Left lobe of liver (tissue), 2 donors: ENCODE measurements at regions not wholly inside any gene's neighbourhood (a gene's known extent, or its start where the extent isn't known, plus 50 kb on each side); places are given as distances from the start of the nearest gene placed in this dataset.
"Not testable (repeated sequence)": the region's sequence is repeated elsewhere in the genome, so short reads cannot be mapped to it uniquely, and the experiment has no call there.

Experiments
- ATAC-seq: fragments of 200-7000 bp; cut with Tn5 transposase; one replicate; pipeline ENCODE4 v1.9.1; 2020; ENCODE audit warnings: mild to moderate bottlenecking, moderate library complexity
- DNase-seq: peaks from one replicate; pipeline ENCODE4 v3.0.0-alpha.2; 2020; ENCODE audit warnings: low spot score
- donor health status: DM: no; HTN: no; CAD: no; lungs with moderate emphysema.
- donor health status: DM: no; HTN: yes; CAD: no.

DNA sequence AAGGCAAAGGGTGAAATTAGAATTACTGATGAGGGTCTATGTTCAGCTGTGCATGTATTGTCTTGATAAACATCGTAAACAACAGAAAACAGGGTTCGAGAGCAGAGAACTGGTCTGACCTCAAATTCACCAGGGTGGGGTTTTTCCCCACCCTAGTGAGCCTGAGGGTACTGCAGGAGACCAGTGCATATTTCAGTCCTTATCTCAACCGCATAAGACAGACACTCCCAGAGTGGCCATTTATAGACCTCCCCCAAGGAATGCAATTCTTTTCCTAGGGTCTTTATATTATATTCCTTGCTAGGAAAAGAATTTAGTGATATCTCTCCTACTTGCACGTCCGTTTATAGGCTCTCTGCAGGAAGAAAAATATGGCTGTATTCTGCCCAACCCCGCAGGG lies 257.0 kb upstream of the OSR1 start:
- ATAC-seq, DNase-seq: not testable (repeated sequence)

DNA sequence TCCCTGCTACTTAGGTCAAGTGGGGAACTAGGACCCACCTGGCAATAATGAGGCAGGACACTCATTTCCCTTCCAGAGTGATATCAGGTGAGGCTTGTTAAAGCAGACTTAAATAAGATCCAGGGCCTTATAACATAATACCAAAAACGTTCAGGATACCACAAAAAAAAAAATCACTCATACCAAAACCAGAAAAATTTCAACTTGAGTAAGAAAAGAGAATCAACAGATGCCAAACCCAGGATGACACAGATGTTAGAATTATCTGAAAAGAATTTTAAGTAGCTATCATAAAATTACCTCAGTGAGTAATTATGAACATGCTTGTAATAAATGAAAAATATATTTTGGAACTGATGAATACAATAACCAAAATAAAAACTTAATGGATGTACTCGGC lies 255.6 kb upstream of the OSR1 start:
- ATAC-seq = no peak

DNA sequence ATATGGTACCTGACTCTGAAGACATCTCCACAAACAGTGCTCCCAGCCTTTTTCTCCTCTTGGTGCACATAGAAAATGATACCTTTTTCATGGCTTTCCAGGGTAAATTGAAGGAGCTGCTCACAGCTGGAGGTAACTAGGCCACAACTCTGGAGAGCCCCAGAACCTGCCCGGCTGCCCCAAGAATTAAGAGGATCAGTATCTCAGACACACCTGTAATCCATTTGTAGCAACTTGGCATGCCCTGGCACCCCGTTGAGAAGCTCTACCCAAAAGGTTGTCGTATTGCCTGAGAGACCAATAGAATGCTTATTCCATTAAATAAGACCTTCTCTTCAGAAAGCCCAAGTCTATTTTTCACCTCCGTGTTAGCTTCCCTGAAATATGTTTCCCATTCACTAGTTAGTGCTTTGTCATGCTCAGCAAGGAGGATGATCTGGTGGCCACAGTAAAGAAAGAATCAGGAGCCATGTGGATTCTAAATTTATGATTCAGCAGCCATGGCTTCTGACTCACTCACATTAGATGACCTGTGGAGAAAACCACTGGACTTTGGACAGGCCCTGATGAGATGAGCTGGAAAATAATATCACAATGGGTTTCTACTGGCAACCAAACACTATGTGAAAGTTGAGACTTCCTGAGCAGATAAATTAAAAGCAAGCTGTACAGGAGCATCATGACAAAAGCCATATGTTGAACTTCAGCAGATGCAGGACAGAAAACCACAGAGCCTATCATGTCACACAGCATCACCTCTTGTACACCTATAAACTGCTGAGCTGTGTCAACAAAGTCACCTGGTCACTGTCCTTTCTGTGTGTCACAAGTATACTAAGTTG lies 253.3 kb upstream of the OSR1 start:
- peak; percentile 55 for ATAC-seq
- no peak for DNase-seq

More for the DNA sequence above, 255.6 kb upstream of the OSR1 start:
- no peak for DNase-seq

GRCh38 chr2:19609266-19609665 lies 250.8 kb upstream of the OSR1 start:
- ATAC-seq (no peak), DNase-seq (no peak)

DNA sequence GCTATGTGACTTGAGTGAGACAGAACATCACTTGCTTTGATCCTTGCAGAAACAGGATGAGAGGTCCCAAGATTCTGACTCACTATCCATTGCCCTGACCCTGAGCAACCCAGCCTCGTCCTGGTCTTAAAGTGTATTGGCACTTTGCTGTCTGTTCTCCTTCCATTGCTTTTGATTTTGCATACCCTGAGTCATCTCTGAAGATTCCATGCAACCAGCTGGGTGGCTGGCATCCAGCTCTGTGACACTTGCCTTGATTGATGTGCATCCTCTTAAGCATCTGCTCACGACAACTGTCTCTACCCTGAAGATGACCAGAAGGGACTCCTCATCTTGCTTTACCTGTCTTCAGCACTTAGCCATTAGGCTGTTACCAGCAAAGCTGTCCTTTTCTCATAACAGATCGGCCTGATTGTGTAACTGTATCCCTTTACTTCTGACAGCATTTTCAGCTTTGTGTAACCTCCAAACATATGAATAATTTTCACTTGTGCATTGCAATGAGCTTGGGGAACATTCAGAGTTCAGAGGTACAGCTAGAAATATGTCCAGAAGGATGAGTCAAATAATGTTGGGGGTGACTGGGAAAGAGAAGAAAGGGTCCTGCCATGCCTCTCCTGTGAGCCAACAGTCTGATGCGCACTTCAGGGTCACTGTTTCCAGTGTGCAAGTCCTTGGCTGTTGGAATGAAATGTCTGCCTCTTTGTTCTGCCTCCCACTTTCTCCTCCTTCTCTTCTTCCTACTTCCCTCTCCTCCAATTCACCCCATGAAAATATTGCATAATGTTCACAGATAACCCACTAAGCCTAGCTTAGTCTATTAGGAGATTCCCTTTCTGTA lies 249.7 kb upstream of the OSR1 start:
- DNase-seq = no peak
- ATAC-seq = no peak

DNA sequence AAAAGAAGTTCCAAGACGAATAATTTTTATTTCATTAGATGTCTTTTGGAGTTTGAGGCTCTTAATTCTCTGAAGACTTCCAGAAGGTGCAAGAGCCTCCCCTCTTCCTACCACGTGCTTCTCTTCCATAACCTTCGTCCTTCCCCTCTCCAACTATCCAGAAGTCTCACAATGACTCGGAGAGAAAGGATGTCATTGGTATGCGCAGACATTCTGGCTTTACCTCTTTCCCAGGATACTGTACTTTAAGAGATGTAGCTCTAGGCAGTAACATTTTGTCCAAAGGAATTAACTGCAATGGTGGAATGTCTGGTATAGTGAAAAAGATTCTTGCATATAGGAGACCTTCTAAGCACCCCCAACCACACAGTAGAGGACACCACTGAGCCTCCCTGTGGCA lies 249.0 kb upstream of the OSR1 start:
- ATAC-seq (no peak), DNase-seq (no peak)

DNA sequence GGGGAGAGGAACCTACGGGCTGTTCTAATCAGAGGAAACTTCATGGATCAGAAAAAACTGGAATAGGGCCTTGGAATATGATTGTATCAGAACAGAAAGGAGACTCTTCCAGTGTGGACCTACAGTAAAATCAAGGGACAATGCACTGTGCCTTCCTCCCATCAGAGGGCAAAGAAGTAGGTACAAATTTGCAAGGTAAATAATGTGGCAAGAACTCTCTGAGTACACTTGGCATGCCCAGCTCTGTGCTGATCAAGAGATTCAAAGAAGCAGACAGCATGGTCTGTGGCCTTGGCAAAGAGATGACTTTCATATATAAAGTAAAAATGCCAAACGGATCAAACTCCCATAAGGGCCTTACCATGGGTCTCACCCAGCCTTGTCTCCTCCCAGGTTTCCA lies 242.6 kb upstream of the OSR1 start:
- DNase-seq = no peak
- peak; percentile 98 for ATAC-seq

DNA sequence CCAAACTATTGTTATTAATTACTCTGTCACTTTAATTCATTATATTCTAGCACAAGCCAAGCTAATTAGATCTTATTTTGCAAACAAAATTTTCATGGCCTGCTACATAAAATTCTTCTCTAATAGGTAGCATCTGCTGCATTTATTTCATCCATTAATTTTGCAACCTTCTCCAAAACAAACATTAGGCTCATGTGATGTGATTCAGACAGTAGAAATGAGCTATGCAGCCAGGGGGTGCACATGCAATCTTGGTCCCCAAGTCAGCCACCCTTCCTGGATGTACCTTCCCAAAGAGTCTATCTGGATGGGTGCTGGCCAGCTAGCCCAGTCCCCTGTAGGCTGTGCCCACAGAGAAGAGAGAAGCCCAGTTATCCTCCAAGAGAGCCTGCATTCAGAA lies 242.1 kb upstream of the OSR1 start:
- DNase-seq (no peak), ATAC-seq (peak; percentile 23)

- ATAC-seq = no peak
These were observed 240.5 kb upstream of the OSR1 start for GRCh38 chr2:19598971-19599370.

GRCh38 chr2:19592197-19592596 lies 233.8 kb upstream of the OSR1 start:
- ATAC-seq (no peak), DNase-seq (no peak)

More at GRCh38 chr2:19598971-19599370, 240.5 kb upstream of the OSR1 start:
- no peak for DNase-seq

DNA sequence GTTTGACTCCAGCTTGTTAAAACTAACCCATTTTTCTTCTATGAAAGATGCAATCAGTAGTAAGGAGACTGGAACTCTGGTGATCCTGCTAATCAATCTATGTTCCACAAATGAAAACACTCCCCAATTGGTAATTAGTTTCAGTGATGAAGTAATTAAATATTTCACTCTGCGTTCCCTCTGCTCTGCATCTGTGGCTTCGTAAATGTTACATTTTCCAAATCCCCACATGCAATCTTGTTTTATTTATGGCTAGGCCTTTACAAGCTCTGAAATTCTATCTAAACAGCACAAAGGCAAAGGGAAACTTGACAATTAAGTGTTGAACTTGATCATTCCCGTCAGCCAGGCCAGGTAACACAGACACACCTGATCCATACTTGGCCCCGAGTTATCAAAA lies 231.4 kb upstream of the OSR1 start:
- ATAC-seq (no peak), DNase-seq (no peak)

DNA sequence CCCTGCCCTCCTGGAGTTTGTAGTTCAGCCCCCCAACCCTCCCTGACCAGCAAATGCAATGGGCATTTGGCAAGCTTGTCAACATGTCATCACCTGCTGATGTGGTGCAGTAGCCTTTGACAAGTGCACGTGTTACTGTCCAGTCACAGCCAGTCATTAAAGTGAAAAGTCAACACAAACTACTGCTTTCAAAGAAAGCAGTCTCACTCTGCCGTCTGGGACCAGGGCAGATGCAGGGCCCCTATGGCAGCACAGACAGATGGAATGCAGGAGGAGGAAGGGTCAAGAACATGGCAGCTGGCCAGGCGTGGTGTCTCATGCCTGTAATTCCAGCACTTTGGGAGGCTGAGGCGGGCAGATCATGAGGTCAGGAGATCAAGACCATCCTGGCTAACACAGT lies 222.4 kb upstream of the OSR1 start:
- DNase-seq = no peak
- no peak for ATAC-seq

- ATAC-seq = no peak
- DNase-seq = no peak
These were observed 221.8 kb upstream of the OSR1 start for GRCh38 chr2:19580264-19580663.

- no peak for ATAC-seq
- DNase-seq = no peak
These were observed 221.0 kb upstream of the OSR1 start for GRCh38 chr2:19579461-19579860.

GRCh38 chr2:19577723-19578122 lies 219.3 kb upstream of the OSR1 start:
- ATAC-seq (no peak), DNase-seq (no peak)

- DNase-seq = no peak
- no peak for ATAC-seq
These were observed 218.0 kb upstream of the OSR1 start for GRCh38 chr2:19576411-19576810.

DNA sequence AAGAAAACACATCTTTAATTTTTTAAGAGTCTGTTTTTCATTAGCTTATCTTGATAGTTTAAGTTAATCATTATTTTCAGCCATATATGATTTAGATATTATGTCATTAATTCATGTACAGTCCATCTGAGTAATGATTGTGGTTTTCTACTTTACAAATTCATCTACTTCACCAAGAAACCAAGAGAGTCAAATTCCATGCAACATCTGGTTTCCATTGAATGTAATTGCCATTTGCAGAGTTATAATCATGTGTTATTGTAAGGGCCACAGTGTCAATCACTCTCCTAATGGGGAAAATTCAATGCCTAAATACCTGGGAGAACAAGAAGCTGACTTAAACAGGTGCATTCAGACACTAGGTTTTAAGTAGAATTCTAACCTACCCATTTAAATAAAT lies 217.2 kb upstream of the OSR1 start:
- DNase-seq (no peak), ATAC-seq (no peak)

DNA sequence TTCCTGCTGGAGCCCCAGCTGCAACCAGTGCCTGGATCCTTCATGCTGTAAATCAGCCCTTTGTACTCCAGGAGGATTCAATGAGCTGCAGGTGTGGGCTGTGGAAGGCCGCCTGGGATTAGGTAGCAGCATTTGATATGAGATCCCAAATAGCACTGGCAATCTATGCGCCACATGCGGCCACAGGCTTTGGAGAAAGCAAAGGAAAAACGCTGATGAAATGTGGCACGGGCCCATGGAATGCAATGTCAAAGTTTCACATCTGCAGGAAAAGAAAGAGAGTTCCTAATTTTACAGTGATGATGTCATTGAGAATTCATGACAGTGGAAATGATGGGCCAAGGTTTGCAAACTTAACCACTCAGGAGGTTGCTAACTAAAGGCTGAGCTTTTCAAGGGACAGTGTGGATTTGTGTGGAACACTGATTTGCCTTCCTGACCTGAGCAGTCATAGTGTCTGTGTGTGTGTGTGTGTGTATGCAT lies 216.4 kb upstream of the OSR1 start:
- ATAC-seq (no peak), DNase-seq (no peak)

GRCh38 chr2:19573784-19574183 lies 215.4 kb upstream of the OSR1 start:
- no peak for ATAC-seq
- DNase-seq = no peak

GRCh38 chr2:19571773-19572172 lies 213.3 kb upstream of the OSR1 start:
- ATAC-seq (no peak), DNase-seq (no peak)

DNA sequence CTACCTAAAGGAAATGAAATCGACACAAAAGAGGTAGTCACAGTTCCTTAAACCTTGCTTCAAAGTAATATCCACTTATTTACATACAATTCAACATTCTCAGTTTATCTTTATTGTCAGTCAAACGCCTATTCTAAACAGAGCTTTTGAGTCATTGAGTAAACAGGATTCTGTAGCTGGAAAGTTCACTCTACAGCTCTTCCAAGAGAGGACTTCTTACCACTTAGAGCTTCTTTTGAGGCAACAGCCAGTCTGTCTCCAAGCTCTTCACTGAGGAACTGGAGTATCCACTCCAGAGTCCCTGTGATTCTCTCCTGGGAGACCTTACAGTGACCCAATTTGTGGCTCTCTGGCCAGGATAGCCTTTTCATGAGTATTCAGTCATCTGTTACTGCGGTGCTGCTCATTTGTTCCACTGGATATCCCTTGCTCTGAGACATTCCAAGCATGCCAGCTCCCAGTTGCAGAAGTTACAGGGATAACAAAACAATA lies 210.9 kb upstream of the OSR1 start:
- ATAC-seq (no peak), DNase-seq (no peak)

- DNase-seq (no peak), ATAC-seq (peak; percentile 21)
These were observed 210.4 kb upstream of the OSR1 start for GRCh38 chr2:19568809-19569208.
